Smooth muscle cell (in vitro differentiated cells): ENCODE measurements at regions not wholly inside any gene's neighbourhood (a gene's known extent, or its start where the extent isn't known, plus 50 kb on each side); places are given as distances from the start of the nearest gene placed in this dataset.
"Not testable (repeated sequence)": the region's sequence is repeated elsewhere in the genome, so short reads cannot be mapped to it uniquely, and the experiment has no call there.

Experiments
- DNase-seq: peaks from one replicate; lab custom pipeline; 2025; ENCODE audit not compliant: unreplicated experiment; lab: John Stamatoyannopoulos, UW
- H2AFZ ChIP-seq: fragments of 200-600 bp; sonication (generic); 2 replicates; pipeline ENCODE4 v1.6.0; 2016; ENCODE audit warnings: antibody characterized with exemption, low read depth, mild to moderate bottlenecking
- H3F3A ChIP-seq: fragments of 200-600 bp; sonication (generic); 2 replicates; pipeline ENCODE4 v1.6.0; 2017; ENCODE audit warnings: antibody characterized with exemption, low read depth
- H3K27ac ChIP-seq: fragments of 200-600 bp; sonication (generic); 2 replicates; pipeline ENCODE4 v1.5.1; 2016; ENCODE audit warnings: low read depth, mild to moderate bottlenecking
- H3K27me3 ChIP-seq: fragments of 200-600 bp; sonication (generic); 2 replicates; pipeline ENCODE4 v1.6.1; 2016; ENCODE audit warnings: low read depth, mild to moderate bottlenecking
- H3K36me3 ChIP-seq: fragments of 200-600 bp; sonication (generic); 2 replicates; pipeline ENCODE4 v1.5.1; 2016; ENCODE audit warnings: low read depth
- H3K4me1 ChIP-seq: fragments of 200-600 bp; sonication (generic); 2 replicates; pipeline ENCODE4 v1.5.1; 2016; ENCODE audit warnings: low read depth
- H3K4me2 ChIP-seq: fragments of 200-600 bp; sonication (generic); 2 replicates; pipeline ENCODE4 v1.6.0; 2016; ENCODE audit warnings: mild to moderate bottlenecking
- H3K4me3 ChIP-seq: fragments of 200-600 bp; sonication (generic); 2 replicates; pipeline ENCODE4 v1.5.1; 2016; ENCODE audit warnings: mild to moderate bottlenecking
- H3K79me2 ChIP-seq: fragments of 200-600 bp; sonication (generic); 2 replicates; pipeline ENCODE4 v1.6.0; 2016; ENCODE audit warnings: low read depth, mild to moderate bottlenecking
- H3K9ac ChIP-seq: fragments of 200-600 bp; sonication (generic); 2 replicates; pipeline ENCODE4 v1.6.0; 2016; ENCODE audit warnings: low read depth
- H3K9me3 ChIP-seq: fragments of 200-600 bp; sonication (generic); replicated peaks from 2 replicates; pipeline ENCODE4 v1.5.1; 2016; ENCODE audit warnings: low read depth
- H4K20me1 ChIP-seq: fragments of 200-600 bp; sonication (generic); 2 replicates; pipeline ENCODE4 v1.6.0; 2016; ENCODE audit warnings: low read depth
- WGBS: methylation state at CpG from one replicate; pipeline ENCODE4 v1.1.7; 2016; ENCODE audit warnings: low lambda C conversion rate; 5-methylcytosine and 5-hydroxymethylcytosine counted together
- TF ChIP-seq, protein P1 (sequence below): fragments of 200-600 bp; sonication (generic); IDR thresholded peaks from 2 replicates; pipeline ENCODE4 v1.5.1; 2017; ENCODE audit warnings: borderline replicate concordance, mild to moderate bottlenecking, antibody characterized with exemption; ENCODE audit not compliant: insufficient read depth, poor library complexity, severe bottlenecking

DNA sequence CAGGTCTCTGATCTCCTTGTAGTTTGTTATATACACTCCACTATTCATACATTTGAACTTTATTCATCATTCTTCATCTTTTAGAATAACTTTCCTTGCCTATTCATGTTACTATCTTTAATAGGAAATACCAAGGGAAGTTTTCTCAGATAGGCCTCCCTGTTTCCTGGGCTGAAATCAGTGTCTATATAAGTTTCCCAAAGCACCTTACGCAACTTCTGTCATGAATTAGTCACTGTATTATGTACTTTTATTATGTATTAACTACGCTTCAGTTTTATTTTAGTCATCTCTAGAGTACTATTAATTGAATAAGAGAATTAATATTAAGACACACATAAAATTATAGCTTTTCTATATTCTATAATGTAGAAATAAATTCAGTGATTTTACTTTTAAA lies 1481.5 kb downstream of the OTOL1 start:
- no peak for DNase-seq
- H3K4me2 ChIP-seq = no peak overlapping the region
- no peaks in the 10 kb centered on the region for H3K79me2 ChIP-seq
- H3K9me3 ChIP-seq = no peaks in the 10 kb centered on the region
- TF ChIP-seq, protein P1, sequence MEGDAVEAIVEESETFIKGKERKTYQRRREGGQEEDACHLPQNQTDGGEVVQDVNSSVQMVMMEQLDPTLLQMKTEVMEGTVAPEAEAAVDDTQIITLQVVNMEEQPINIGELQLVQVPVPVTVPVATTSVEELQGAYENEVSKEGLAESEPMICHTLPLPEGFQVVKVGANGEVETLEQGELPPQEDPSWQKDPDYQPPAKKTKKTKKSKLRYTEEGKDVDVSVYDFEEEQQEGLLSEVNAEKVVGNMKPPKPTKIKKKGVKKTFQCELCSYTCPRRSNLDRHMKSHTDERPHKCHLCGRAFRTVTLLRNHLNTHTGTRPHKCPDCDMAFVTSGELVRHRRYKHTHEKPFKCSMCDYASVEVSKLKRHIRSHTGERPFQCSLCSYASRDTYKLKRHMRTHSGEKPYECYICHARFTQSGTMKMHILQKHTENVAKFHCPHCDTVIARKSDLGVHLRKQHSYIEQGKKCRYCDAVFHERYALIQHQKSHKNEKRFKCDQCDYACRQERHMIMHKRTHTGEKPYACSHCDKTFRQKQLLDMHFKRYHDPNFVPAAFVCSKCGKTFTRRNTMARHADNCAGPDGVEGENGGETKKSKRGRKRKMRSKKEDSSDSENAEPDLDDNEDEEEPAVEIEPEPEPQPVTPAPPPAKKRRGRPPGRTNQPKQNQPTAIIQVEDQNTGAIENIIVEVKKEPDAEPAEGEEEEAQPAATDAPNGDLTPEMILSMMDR = no peak
- H3F3A ChIP-seq = no peaks in the 10 kb centered on the region
- no peaks in the 10 kb centered on the region for H3K36me3 ChIP-seq
- no peak overlapping the region for H3K9ac ChIP-seq
- no peaks in the 10 kb centered on the region for H3K27me3 ChIP-seq
- no peak overlapping the region for H3K27ac ChIP-seq
- H3K4me1 ChIP-seq = no peaks in the 10 kb centered on the region
- WGBS = 81% methylated on average over 2 of the region's 2 CpGs
- no peaks in the 10 kb centered on the region for H4K20me1 ChIP-seq
- no peak overlapping the region for H3K4me3 ChIP-seq
- no peak overlapping the region for H2AFZ ChIP-seq

DNA sequence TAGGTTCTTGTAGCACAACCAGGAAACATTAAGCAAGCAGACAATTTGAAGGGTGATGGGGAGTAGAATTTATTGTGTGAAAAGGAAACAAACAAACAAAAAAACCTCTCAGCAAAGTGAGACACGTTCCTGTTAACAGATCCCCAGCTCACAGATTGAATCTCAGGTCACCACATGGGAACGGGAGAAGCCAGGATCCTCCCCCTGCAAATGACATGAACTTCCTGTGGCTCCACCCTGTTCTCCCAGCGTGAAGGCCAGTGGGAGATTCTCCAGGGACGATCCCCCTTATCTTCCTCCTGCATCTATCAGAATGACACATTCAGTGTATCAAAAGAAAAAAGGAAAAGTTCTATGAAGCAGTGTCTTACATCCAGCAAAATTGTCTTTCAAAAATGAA lies 1488.1 kb downstream of the OTOL1 start:
- Histone ChIP-seq H2AFZ (no peak overlapping the region), H3K36me3 (no peaks in the 10 kb centered on the region), H4K20me1 (no peaks in the 10 kb centered on the region), H3K4me2 (no peak overlapping the region), H3K4me1 (no peaks in the 10 kb centered on the region), H3K27me3 (no peaks in the 10 kb centered on the region), H3K9me3 (no peaks in the 10 kb centered on the region), H3K9ac (no peak overlapping the region), H3K27ac (no peak overlapping the region), H3K79me2 (no peaks in the 10 kb centered on the region), H3K4me3 (no peak overlapping the region), H3F3A (no peaks in the 10 kb centered on the region)
- DNase-seq = no peak
- 28% methylated on average over 4 of the region's 4 CpGs for WGBS
- TF ChIP-seq, protein P1 = no peak

GRCh38 chr3:162987085-162987794 lies 1490.6 kb downstream of the OTOL1 start:
- H3K79me2 ChIP-seq, H3K36me3 ChIP-seq, H3K9me3 ChIP-seq, H3K27me3 ChIP-seq, H3K4me2 ChIP-seq, H3K4me3 ChIP-seq, H3F3A ChIP-seq, H2AFZ ChIP-seq, DNase-seq, H4K20me1 ChIP-seq, H3K9ac ChIP-seq, H3K27ac ChIP-seq, H3K4me1 ChIP-seq: not testable (repeated sequence)
- 87% methylated on average over 28 of the region's 33 CpGs for WGBS

GRCh38 chr3:162992741-162993140 lies 1496.1 kb downstream of the OTOL1 start:
- no peak overlapping the region for H3K9ac ChIP-seq
- H3K9me3 ChIP-seq = no peaks in the 10 kb centered on the region
- no peaks in the 10 kb centered on the region for H4K20me1 ChIP-seq
- no peak overlapping the region for H3K4me2 ChIP-seq
- no peaks in the 10 kb centered on the region for H3K4me1 ChIP-seq
- TF ChIP-seq, protein P1 = no peak
- no peak for DNase-seq
- H2AFZ ChIP-seq = no peak overlapping the region
- H3K27ac ChIP-seq = no peak overlapping the region
- no peaks in the 10 kb centered on the region for H3K36me3 ChIP-seq
- no peak overlapping the region for H3K4me3 ChIP-seq
- no peaks in the 10 kb centered on the region for H3F3A ChIP-seq
- H3K79me2 ChIP-seq = no peaks in the 10 kb centered on the region
- WGBS = 89% methylated on average over 2 of the region's 2 CpGs
- H3K27me3 ChIP-seq = no peaks in the 10 kb centered on the region
